ENCODE measurements at regions not wholly inside any gene's neighbourhood (a gene's known extent, or its start where the extent isn't known, plus 50 kb on each side); places are given as distances from the start of the nearest gene placed in this dataset.

- H3K9me3 ChIP-seq (replicated peaks; ENCODE audit: control insufficient read depth, insufficient read depth, low read length), result no peaks in the 10 kb centered on the region; the same call in 2 of the 3 replicates
- FAIRE-seq (no peak), DNase-seq (ENCODE audit: low read depth, low spot score) (no peak)
These were observed 384.7 kb downstream of the ALG10 start for GRCh38 chr12:34406996-34407300.

More at GRCh38 chr12:34406996-34407300, 384.7 kb downstream of the ALG10 start:
- Histone ChIP-seq H3K4me2 (ENCODE audit: control insufficient read depth, insufficient read depth) (no peak overlapping the region), H3K27me3 (replicated peaks in 1 of 2; ENCODE audit: control insufficient read depth in 2 of 2, insufficient read depth in 2 of 2, low read length in 1 of 2) (no peaks in the 10 kb centered on the region), H3K9ac (ENCODE audit: control insufficient read depth, insufficient read depth, low read length) (no peak overlapping the region), H3K27ac (ENCODE audit: control insufficient read depth, insufficient read depth) (no peak overlapping the region), H3K36me3 (ENCODE audit: control insufficient read depth in 2 of 2, insufficient read depth in 2 of 2, low read length in 1 of 2) (no peaks in the 10 kb centered on the region), H4K20me1 (ENCODE audit: control insufficient read depth, insufficient read depth) (no peaks in the 10 kb centered on the region), H3K4me3 (no peak overlapping the region), H3K79me2 (ENCODE audit: control insufficient read depth, insufficient read depth, low read length) (no peaks in the 10 kb centered on the region), H3K4me1 (ENCODE audit: control insufficient read depth, insufficient read depth, low read length) (no peaks in the 10 kb centered on the region), H2AFZ (ENCODE audit: control insufficient read depth, low read depth, low read length) (no peak overlapping the region)
- CTCF ChIA-PET, result no interaction called here
- intact Hi-C loops (cut with micrococcal nuclease; ENCODE audit: unreplicated experiment), result no loop called here
- RAD21 ChIA-PET (ENCODE audit: unreplicated experiment), result no interaction called here
- BruUV-seq (replicated peaks), result no TSS peak
- in situ Hi-C loops (cut with MboI), result no loop called here
- WGBS (ENCODE audit: insufficient coverage, insufficient replicate concordance, low lambda C conversion rate, missing lambda C conversion rate), result 52% methylated on average over 8 of the region's 8 CpGs
- POLR2A ChIA-PET, result no interaction called here
- no peak for ATAC-seq
- TF ChIP-seq SIN3A (IDR thresholded peaks at IDR 0.05; ENCODE audit: low read depth, low read length) (no peak), NKRF (conservative IDR thresholded peaks at IDR 0.05) (no peak), SPI1 (IDR thresholded peaks at IDR 0.05; ENCODE audit: borderline replicate concordance, insufficient read depth, low read depth, low read length) (no peak), CBFB (IDR thresholded peaks at IDR 0.05; ENCODE audit: low read depth) (no peak), KLF5 (IDR thresholded peaks at IDR 0.05; ENCODE audit: partially characterized antibody) (no peak), HDAC2 (IDR thresholded peaks at IDR 0.05) (no peak), MAX (IDR thresholded peaks at IDR 0.05; ENCODE audit: low read depth, low read length) (no peak), USF2 (IDR thresholded peaks at IDR 0.05; ENCODE audit: borderline replicate concordance, low read depth, low read length) (no peak), SKIL (IDR thresholded peaks at IDR 0.05; ENCODE audit: low read depth, poor library complexity, severe bottlenecking) (no peak), NFXL1 (IDR thresholded peaks at IDR 0.05; ENCODE audit: borderline replicate concordance) (no peak), CBX5 (IDR thresholded peaks at IDR 0.05; ENCODE audit: low read depth) (no peak), SMC3 (IDR thresholded peaks at IDR 0.05; ENCODE audit: borderline replicate concordance, low read length) (no peak), HSF1 (IDR thresholded peaks at IDR 0.05; ENCODE audit: low read depth, low read length) (no peak)
- SMC1A ChIA-PET (ENCODE audit: uncharacterized antibody, unreplicated experiment), result no interaction called here
